Breast epithelium (tissue), 4 donors: ENCODE measurements at regions not wholly inside any gene's neighbourhood (a gene's known extent, or its start where the extent isn't known, plus 50 kb on each side); places are given as distances from the start of the nearest gene placed in this dataset.

ENCODE experiments used
- DNase-seq, 2 donors: peaks; one replicate each; pipeline ENCODE4 v3.0.0-alpha.2; 2019; ENCODE audit warnings: low spot score in 2 of 2
- H3K27ac ChIP-seq, 2 donors: fragments of 200-600 bp; sonication (generic) in 1 of 2; one replicate each; pipeline ENCODE4 v1.5.1; 2016 to 2019; ENCODE audit warnings: mild to moderate bottlenecking in 1 of 2
- H3K27me3 ChIP-seq, 2 donors: fragments of 200-600 bp; sonication (generic) in 1 of 2; one replicate each; pipeline versions ENCODE4 v1.5.1 to v1.6.0; 2017 to 2019; ENCODE audit warnings: control low read depth in 1 of 2, mild to moderate bottlenecking in 1 of 2
- H3K36me3 ChIP-seq: fragments of 200-600 bp; one replicate; pipeline ENCODE4 v1.5.1; 2019
- H3K4me1 ChIP-seq, 2 donors: fragments of 200-600 bp; sonication (generic); one replicate each; pipeline ENCODE4 v1.5.1; 2016 to 2019; ENCODE audit warnings: control low read depth in 1 of 2
- H3K4me3 ChIP-seq, 3 donors: fragments of 200-600 bp; sonication (generic); 1 replicate in 2 of 3; 2 replicates in 1 of 3; pipeline ENCODE4 v1.5.1; 2016 to 2019; ENCODE audit warnings: mild to moderate bottlenecking in 3 of 3, moderate library complexity in 2 of 3
- H3K9me3 ChIP-seq, 2 donors: fragments of 200-600 bp; sonication (generic) in 1 of 2; one replicate each; pipeline ENCODE4 v1.5.1; 2016 to 2019; ENCODE audit warnings: control low read depth in 1 of 2
- POLR2A ChIP-seq: fragments of 450-650 bp; IDR thresholded peaks from one replicate; pipeline ENCODE4 v1.6.1; 2016; ENCODE audit warnings: antibody characterized with exemption, mild to moderate bottlenecking, moderate library complexity
- POLR2AphosphoS5 ChIP-seq, 3 donors: sonication (generic); formaldehyde crosslinking; IDR thresholded peaks; one replicate each; pipeline ENCODE4 v1.6.1; 2017; ENCODE audit warnings: antibody characterized with exemption in 3 of 3
- intact Hi-C: fragments of 100-400 bp; cut with DNase I; formaldehyde crosslinking; loops from one replicate; pipeline ENCODE4 v1.15.1; 2023; ENCODE audit warnings: low total_unique reads
- TF ChIP-seq, protein P1 (sequence below), 3 donors: fragments of 450-650 bp; IDR thresholded peaks; one replicate each; pipeline ENCODE4 v1.5.1; 2016 to 2017; ENCODE audit warnings: antibody characterized with exemption in 3 of 3, mild to moderate bottlenecking in 3 of 3, moderate library complexity in 3 of 3

DNA sequence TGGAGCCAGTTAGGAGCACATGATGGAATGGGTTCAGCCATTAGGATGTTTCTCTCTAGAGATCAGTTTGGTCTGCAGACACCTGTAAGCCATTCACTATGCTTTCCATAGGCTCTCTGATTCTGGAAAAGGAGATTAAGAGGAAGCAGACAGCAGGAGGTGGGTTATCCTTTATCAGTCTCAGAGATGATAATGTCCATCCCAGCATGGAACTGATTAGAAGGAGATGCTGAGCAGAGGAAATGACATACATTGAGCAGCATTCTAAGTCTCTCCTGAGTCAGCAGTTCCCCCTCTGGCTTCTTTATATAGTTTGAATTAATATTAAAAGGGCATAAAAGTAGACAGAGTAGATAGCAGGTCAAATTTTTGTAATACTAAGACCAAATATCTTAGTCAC is 591.1 kb downstream of the GBE1 start:
- Histone ChIP-seq H3K4me3 (no peak overlapping the region), H3K4me1 (no peaks in the 10 kb centered on the region), H3K27ac (no peak overlapping the region), H3K9me3 (no peaks in the 10 kb centered on the region), H3K27me3 (no peaks in the 10 kb centered on the region), H3K36me3 (no peaks in the 10 kb centered on the region)
- no peak for DNase-seq
- intact Hi-C loops, result no loop called here
- TF ChIP-seq, protein P1, sequence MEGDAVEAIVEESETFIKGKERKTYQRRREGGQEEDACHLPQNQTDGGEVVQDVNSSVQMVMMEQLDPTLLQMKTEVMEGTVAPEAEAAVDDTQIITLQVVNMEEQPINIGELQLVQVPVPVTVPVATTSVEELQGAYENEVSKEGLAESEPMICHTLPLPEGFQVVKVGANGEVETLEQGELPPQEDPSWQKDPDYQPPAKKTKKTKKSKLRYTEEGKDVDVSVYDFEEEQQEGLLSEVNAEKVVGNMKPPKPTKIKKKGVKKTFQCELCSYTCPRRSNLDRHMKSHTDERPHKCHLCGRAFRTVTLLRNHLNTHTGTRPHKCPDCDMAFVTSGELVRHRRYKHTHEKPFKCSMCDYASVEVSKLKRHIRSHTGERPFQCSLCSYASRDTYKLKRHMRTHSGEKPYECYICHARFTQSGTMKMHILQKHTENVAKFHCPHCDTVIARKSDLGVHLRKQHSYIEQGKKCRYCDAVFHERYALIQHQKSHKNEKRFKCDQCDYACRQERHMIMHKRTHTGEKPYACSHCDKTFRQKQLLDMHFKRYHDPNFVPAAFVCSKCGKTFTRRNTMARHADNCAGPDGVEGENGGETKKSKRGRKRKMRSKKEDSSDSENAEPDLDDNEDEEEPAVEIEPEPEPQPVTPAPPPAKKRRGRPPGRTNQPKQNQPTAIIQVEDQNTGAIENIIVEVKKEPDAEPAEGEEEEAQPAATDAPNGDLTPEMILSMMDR (IDR thresholded peaks at IDR 0.05), result no peak
- no peak for TF ChIP-seq POLR2AphosphoS5 (IDR thresholded peaks at IDR 0.05)

GRCh38 chr3:81164806-81165205 is 596.6 kb downstream of the GBE1 start:
- Histone ChIP-seq H3K9me3 (no peaks in the 10 kb centered on the region), H3K27ac (no peak overlapping the region), H3K4me1 (no peaks in the 10 kb centered on the region), H3K27me3 (no peaks in the 10 kb centered on the region), H3K36me3 (no peaks in the 10 kb centered on the region), H3K4me3 (no peak overlapping the region)
- TF ChIP-seq, protein P1 (IDR thresholded peaks at IDR 0.05), result no peak
- TF ChIP-seq POLR2AphosphoS5 (IDR thresholded peaks at IDR 0.05) (no peak), POLR2A (no peak)
- intact Hi-C loops, result no loop called here
- no peak for DNase-seq

- intact Hi-C loops, result no loop called here
- no peak for TF ChIP-seq POLR2A
- TF ChIP-seq POLR2AphosphoS5 (IDR thresholded peaks at IDR 0.05), result no peak
- TF ChIP-seq, protein P1 (IDR thresholded peaks at IDR 0.05), result no peak
- H3K36me3 ChIP-seq, result no peaks in the 10 kb centered on the region
- H3K4me3 ChIP-seq, result no peak overlapping the region
- H3K9me3 ChIP-seq, result peaks cover 0 to 7% of the 10 kb centered on the region in 2 donors
- no peak for DNase-seq
- no peak overlapping the region for H3K27ac ChIP-seq
- H3K4me1 ChIP-seq, result no peaks in the 10 kb centered on the region
- H3K27me3 ChIP-seq, result no peaks in the 10 kb centered on the region
These were observed 599.6 kb downstream of the GBE1 start for GRCh38 chr3:81161851-81162250.

- no peaks in the 10 kb centered on the region for H3K27me3 ChIP-seq
- DNase-seq, result no peak
- no peaks in the 10 kb centered on the region for H3K36me3 ChIP-seq
- H3K4me3 ChIP-seq, result no peak overlapping the region
- no peak overlapping the region for H3K27ac ChIP-seq
- intact Hi-C loops, result no loop called here
- TF ChIP-seq POLR2AphosphoS5 (IDR thresholded peaks at IDR 0.05) (no peak), POLR2A (no peak)
- TF ChIP-seq, protein P1 (IDR thresholded peaks at IDR 0.05), result no peak
- H3K9me3 ChIP-seq, result peaks cover 0 to 13% of the 10 kb centered on the region in 2 donors
- H3K4me1 ChIP-seq, result no peaks in the 10 kb centered on the region
These were observed 600.3 kb downstream of the GBE1 start for GRCh38 chr3:81161100-81161499.

DNA sequence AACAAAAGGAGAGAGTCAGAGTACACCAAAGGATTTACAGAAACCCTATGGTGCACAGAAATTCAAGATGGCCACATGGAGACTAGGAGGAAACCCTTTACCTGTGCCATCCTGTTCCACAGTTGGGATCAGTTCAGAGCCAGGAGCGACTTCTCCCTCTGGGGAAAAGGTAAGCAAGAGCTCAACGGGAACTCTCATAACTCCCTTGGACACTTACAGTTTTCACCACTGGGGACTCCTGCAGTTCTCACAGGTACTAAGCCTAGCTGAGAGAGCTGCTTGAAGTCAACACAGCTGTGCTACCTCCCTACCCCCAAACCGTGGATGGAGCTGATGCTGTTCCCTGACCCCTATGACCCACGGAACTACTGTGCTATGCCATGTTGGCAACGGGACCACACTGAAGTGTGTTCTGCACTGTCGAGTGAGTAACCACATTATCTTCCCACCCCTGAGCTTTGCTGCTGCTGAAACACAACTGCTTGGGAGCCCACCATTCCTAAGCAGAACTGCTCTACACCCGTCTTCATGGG is 606.8 kb downstream of the GBE1 start:
- no peak for DNase-seq
- intact Hi-C loops, result no loop called here
- H3K9me3 ChIP-seq, result peaks cover 0 to 16% of the 10 kb centered on the region in 2 donors

More for the DNA sequence above, 606.8 kb downstream of the GBE1 start:
- Histone ChIP-seq H3K36me3 (no peaks in the 10 kb centered on the region), H3K4me3 (no peak overlapping the region), H3K27me3 (no peaks in the 10 kb centered on the region), H3K4me1 (no peaks in the 10 kb centered on the region), H3K27ac (no peak overlapping the region)
- TF ChIP-seq, protein P1 (IDR thresholded peaks at IDR 0.05), result no peak
- no peak for TF ChIP-seq POLR2A
